ENCODE measurements at regions not wholly inside any gene's neighbourhood (a gene's known extent, or its start where the extent isn't known, plus 50 kb on each side); places are given as distances from the start of the nearest gene placed in this dataset.

DNA sequence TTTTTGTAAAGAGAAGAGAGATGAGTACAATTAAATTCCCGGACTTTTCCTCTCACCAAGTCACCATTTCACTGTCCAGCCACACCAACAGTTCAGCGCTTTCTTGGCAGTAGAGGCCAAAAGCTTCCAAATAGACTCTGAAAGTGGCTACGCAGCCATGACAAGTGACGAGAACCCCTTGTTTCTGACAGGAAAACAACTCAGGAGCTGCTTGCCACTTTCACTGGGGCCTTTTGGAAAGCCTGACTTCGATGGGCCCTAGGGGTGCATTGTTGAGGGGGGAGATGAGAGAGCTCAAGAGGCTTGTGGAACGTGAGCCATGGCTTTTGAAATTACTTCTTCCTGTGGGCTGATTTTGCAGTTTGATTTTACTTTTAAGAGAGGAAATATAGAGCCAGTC is 422.1 kb upstream of the FAT3 start:
- Histone ChIP-seq H3K36me3 (replicated peaks; ENCODE audit: insufficient read depth, low read length) (no peaks in the 10 kb centered on the region), H3K4me1 (ENCODE audit: low read length) (no peaks in the 10 kb centered on the region), H3K9me2 (replicated peaks; ENCODE audit: insufficient read depth, low read length) (no peaks in the 10 kb centered on the region), H3F3A (ENCODE audit: insufficient read depth, low read length) (no peaks in the 10 kb centered on the region), H3K9me3 (replicated peaks; ENCODE audit: insufficient read depth, low read length) (no peaks in the 10 kb centered on the region), H3K79me2 (ENCODE audit: low read length) (no peaks in the 10 kb centered on the region), H2AFZ (ENCODE audit: low read length) (no peak overlapping the region), H4K20me1 (ENCODE audit: insufficient read depth, low read length) (no peaks in the 10 kb centered on the region), H3K4me2 (ENCODE audit: low read depth, low read length) (no peak overlapping the region), H3K27ac (ENCODE audit: low read length) (no peak overlapping the region), H3K27me3 (replicated peaks; ENCODE audit: insufficient read depth, low read length) (no peaks in the 10 kb centered on the region), H3K9ac (ENCODE audit: low read length) (no peak overlapping the region), H3K4me3 (ENCODE audit: low read length) (no peak overlapping the region)
- TF ChIP-seq EZH2 (optimal IDR thresholded peaks at IDR 0.05; ENCODE audit: low read depth, low read length): no peak
- TF ChIP-seq EZH2phosphoT487 (IDR thresholded peaks at IDR 0.05; ENCODE audit: low read length): no peak
- TF ChIP-seq, protein P1, sequence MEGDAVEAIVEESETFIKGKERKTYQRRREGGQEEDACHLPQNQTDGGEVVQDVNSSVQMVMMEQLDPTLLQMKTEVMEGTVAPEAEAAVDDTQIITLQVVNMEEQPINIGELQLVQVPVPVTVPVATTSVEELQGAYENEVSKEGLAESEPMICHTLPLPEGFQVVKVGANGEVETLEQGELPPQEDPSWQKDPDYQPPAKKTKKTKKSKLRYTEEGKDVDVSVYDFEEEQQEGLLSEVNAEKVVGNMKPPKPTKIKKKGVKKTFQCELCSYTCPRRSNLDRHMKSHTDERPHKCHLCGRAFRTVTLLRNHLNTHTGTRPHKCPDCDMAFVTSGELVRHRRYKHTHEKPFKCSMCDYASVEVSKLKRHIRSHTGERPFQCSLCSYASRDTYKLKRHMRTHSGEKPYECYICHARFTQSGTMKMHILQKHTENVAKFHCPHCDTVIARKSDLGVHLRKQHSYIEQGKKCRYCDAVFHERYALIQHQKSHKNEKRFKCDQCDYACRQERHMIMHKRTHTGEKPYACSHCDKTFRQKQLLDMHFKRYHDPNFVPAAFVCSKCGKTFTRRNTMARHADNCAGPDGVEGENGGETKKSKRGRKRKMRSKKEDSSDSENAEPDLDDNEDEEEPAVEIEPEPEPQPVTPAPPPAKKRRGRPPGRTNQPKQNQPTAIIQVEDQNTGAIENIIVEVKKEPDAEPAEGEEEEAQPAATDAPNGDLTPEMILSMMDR (IDR thresholded peaks at IDR 0.05; ENCODE audit: low read length): no peak
- no peak for DNase-seq

DNA sequence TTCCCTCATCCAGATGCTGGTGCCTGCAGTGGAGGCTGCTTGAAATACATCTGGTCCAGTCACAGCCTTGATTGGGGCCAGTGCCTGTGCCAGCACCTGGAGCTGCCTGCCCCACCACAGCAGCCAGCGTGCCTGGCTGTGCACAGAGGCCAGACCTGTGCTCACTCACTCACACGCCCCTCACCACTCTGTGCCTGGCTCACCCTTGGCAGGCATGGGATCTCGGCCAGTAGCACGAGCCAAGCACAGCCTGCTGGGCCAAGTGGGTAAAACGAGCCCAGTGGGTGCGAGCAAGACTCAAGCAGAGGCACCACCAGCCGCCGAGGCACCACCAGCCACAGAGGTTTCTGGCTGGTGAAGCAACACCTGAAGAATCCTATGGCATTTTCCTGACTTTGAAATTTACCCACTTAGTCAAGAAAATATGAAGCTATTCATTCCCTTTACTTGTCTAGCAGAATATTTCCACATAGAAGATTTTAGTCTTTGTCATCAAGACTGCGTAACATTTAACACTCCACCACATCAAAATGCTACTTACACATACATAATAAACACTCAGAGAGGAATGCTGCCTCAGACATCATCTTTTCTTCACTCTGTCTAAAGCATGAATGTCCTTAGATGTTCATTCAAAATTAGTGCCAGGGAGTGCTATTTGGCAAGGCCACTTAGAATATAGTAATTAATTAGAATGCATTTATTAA is 424.3 kb upstream of the FAT3 start:
- Histone ChIP-seq H3K27me3 (replicated peaks; ENCODE audit: insufficient read depth, low read length) (no peaks in the 10 kb centered on the region), H3K4me2 (ENCODE audit: low read depth, low read length) (no peak overlapping the region), H2AFZ (ENCODE audit: low read length) (no peak overlapping the region), H3K9ac (ENCODE audit: low read length) (no peak overlapping the region), H4K20me1 (ENCODE audit: insufficient read depth, low read length) (no peaks in the 10 kb centered on the region), H3K27ac (ENCODE audit: low read length) (no peak overlapping the region), H3K9me3 (replicated peaks; ENCODE audit: insufficient read depth, low read length) (no peaks in the 10 kb centered on the region), H3K4me3 (ENCODE audit: low read length) (no peak overlapping the region), H3F3A (ENCODE audit: insufficient read depth, low read length) (no peaks in the 10 kb centered on the region), H3K9me2 (replicated peaks; ENCODE audit: insufficient read depth, low read length) (no peaks in the 10 kb centered on the region), H3K4me1 (ENCODE audit: low read length) (no peaks in the 10 kb centered on the region), H3K36me3 (replicated peaks; ENCODE audit: insufficient read depth, low read length) (no peaks in the 10 kb centered on the region), H3K79me2 (ENCODE audit: low read length) (no peaks in the 10 kb centered on the region)
- no peak for TF ChIP-seq EZH2 (optimal IDR thresholded peaks at IDR 0.05; ENCODE audit: low read depth, low read length)
- TF ChIP-seq EZH2phosphoT487 (IDR thresholded peaks at IDR 0.05; ENCODE audit: low read length): no peak
- TF ChIP-seq, protein P1 (IDR thresholded peaks at IDR 0.05; ENCODE audit: low read length): no peak
- DNase-seq: no peak

DNA sequence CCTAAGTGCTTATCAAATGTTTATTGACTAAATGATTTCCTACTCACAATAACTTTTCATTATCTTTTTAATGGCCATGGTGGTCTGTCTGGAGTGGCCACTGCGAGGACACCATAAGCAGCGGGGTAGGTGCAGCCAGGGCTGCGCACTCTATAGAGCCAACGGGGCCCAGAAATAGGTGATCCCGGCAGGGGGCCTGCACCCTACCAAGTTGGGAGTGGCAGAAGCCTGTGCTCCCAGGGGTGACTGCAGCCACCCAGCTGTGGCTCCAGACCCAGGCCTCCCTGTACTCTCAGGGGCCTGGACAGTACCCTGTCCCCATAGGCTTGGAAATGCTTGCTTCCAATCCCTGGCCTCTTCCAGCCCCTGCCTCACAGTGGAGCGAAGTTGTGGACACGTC is 426.4 kb upstream of the FAT3 start:
- no peak overlapping the region for H3K4me2 ChIP-seq (ENCODE audit: low read depth, low read length)

More for the DNA sequence above, 426.4 kb upstream of the FAT3 start:
- Histone ChIP-seq H3K79me2 (ENCODE audit: low read length) (no peaks in the 10 kb centered on the region), H3K4me3 (ENCODE audit: low read length) (no peak overlapping the region), H4K20me1 (ENCODE audit: insufficient read depth, low read length) (no peaks in the 10 kb centered on the region), H2AFZ (ENCODE audit: low read length) (no peak overlapping the region), H3K36me3 (replicated peaks; ENCODE audit: insufficient read depth, low read length) (no peaks in the 10 kb centered on the region), H3K9me3 (replicated peaks; ENCODE audit: insufficient read depth, low read length) (no peaks in the 10 kb centered on the region), H3K27ac (ENCODE audit: low read length) (no peak overlapping the region), H3K9me2 (replicated peaks; ENCODE audit: insufficient read depth, low read length) (no peaks in the 10 kb centered on the region), H3K27me3 (replicated peaks; ENCODE audit: insufficient read depth, low read length) (no peaks in the 10 kb centered on the region), H3F3A (ENCODE audit: insufficient read depth, low read length) (no peaks in the 10 kb centered on the region), H3K4me1 (ENCODE audit: low read length) (no peaks in the 10 kb centered on the region), H3K9ac (ENCODE audit: low read length) (no peak overlapping the region)
- no peak for DNase-seq
- TF ChIP-seq EZH2phosphoT487 (IDR thresholded peaks at IDR 0.05; ENCODE audit: low read length) (no peak), EZH2 (optimal IDR thresholded peaks at IDR 0.05; ENCODE audit: low read depth, low read length) (no peak)
- TF ChIP-seq, protein P1 (IDR thresholded peaks at IDR 0.05; ENCODE audit: low read length): no peak
